ENCODE measurements at regions not wholly inside any gene's neighbourhood (a gene's known extent, or its start where the extent isn't known, plus 50 kb on each side); places are given as distances from the start of the nearest gene placed in this dataset.

- no peaks in the 10 kb centered on the region for H3K79me2 ChIP-seq (ENCODE audit: insufficient read depth, low read length)
- H3K27me3 Mint-ChIP-seq (ENCODE audit: low read depth), result no peaks in the 10 kb centered on the region
- no peaks in the 10 kb centered on the region for H3K27me3 ChIP-seq (ENCODE audit: insufficient read depth, low read length)
- DNase-seq, result no peak
- H2BK20ac ChIP-seq (ENCODE audit: low read depth, low read length, poor library complexity, severe bottlenecking), result no peak overlapping the region
- H3K4me1 ChIP-seq (ENCODE audit: insufficient read depth, low read length), result no peaks in the 10 kb centered on the region
- H3K9me3 ChIP-seq (ENCODE audit: control insufficient read depth, low read depth, low read length), result no peaks in the 10 kb centered on the region
- H3K4me2 ChIP-seq (ENCODE audit: insufficient read depth, insufficient read length, low read length), result no peak overlapping the region
- H3K9ac ChIP-seq (ENCODE audit: extremely low read depth, insufficient read length, low read length), result no peak overlapping the region
- no CpG with 5 or more reads among the region's 2 CpGs for WGBS (ENCODE audit: extremely low coverage, insufficient read length, low lambda C conversion rate)
- H2AK5ac ChIP-seq (ENCODE audit: insufficient read length, low read length), result no peak overlapping the region
- H2AFZ ChIP-seq (ENCODE audit: low read length), result no peak overlapping the region
- H2BK120ac ChIP-seq (ENCODE audit: low read depth, low read length, poor library complexity, severe bottlenecking), result no peak overlapping the region
- H3K9me3 Mint-ChIP-seq, result no peaks in the 10 kb centered on the region
- H3K36me3 Mint-ChIP-seq (ENCODE audit: insufficient read depth in 1 of 3, low read depth in 3 of 3), result no peaks in the 10 kb centered on the region
- no peaks in the 10 kb centered on the region for H4K20me1 ChIP-seq (ENCODE audit: control insufficient read depth, insufficient read depth, insufficient read length)
- H3T11ph ChIP-seq (ENCODE audit: low read length), result no peak overlapping the region
- H2BK5ac ChIP-seq (ENCODE audit: insufficient read length, low read length), result no peak overlapping the region
- H3K27ac Mint-ChIP-seq, result no peak overlapping the region
- H4K91ac ChIP-seq (ENCODE audit: insufficient read length, low read depth, low read length), result no peak overlapping the region
- no peak overlapping the region for H3K4me3 Mint-ChIP-seq
- TF ChIP-seq CTCF (conservative IDR thresholded peaks at IDR 0.05), result no peak
- H3K4ac ChIP-seq (ENCODE audit: low read depth, low read length), result no peak overlapping the region
- H3K56ac ChIP-seq (ENCODE audit: insufficient read length, low read depth, low read length), result no peak overlapping the region
- no peak overlapping the region for H2BK15ac ChIP-seq (ENCODE audit: low read depth, low read length)
- H4K8ac ChIP-seq (replicated peaks; ENCODE audit: insufficient read length, low read depth, low read length), result no peak overlapping the region
- H3K14ac ChIP-seq (ENCODE audit: insufficient read depth, low read length), result no peak overlapping the region
- H3K23me2 ChIP-seq (ENCODE audit: insufficient read length, low read depth, low read length, poor library complexity, severe bottlenecking), result no peaks in the 10 kb centered on the region
- H3K27ac ChIP-seq (ENCODE audit: insufficient read length, low read depth, low read length), result no peak overlapping the region
- H3K18ac ChIP-seq (ENCODE audit: insufficient read length, low read depth, low read length), result no peak overlapping the region
- H4K5ac ChIP-seq (ENCODE audit: insufficient read length, low read depth, low read length), result no peak overlapping the region
- no peaks in the 10 kb centered on the region for H3K79me1 ChIP-seq (ENCODE audit: insufficient read depth, low read depth, low read length, poor library complexity, severe bottlenecking)
- no peak overlapping the region for H3K23ac ChIP-seq (ENCODE audit: insufficient read length, low read depth, low read length)
- no peaks in the 10 kb centered on the region for H3K4me1 Mint-ChIP-seq
- no peak overlapping the region for H2BK12ac ChIP-seq (ENCODE audit: insufficient read length, low read depth, low read length)
Observed at GRCh38 chr5:99315413-99316183, 386.8 kb upstream of the CHD1 start.
